ENCODE measurements at regions not wholly inside any gene's neighbourhood (a gene's known extent, or its start where the extent isn't known, plus 50 kb on each side); places are given as distances from the start of the nearest gene placed in this dataset.
"Not testable (repeated sequence)": the region's sequence is repeated elsewhere in the genome, so short reads cannot be mapped to it uniquely, and the experiment has no call there.

DNA sequence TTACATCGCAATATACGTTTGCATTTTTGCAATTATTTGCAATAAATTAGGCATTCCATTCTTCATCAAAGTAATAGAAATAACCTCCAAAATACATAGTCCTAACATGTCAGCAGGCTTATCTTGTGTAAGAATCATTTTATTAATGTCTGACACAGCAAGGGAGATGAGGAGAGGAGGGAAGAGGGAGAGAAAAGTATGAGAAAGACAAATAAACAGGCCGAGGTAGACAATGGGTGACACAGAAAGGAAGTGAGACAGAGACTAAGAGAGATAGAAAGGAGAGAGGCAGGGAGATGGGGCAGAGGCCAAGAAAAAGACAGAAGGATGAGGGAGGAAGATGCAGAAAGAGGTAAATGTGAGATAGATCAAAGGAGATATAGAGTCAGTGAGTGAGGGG lies 50.3 kb upstream of the CYP2B6 start:
- ATAC-seq; H3K4me2 ChIP-seq (ENCODE audit: control insufficient read depth, insufficient read depth); H3K27ac ChIP-seq (ENCODE audit: control insufficient read depth, insufficient read depth); RAD21 ChIA-PET (ENCODE audit: unreplicated experiment); intact Hi-C loops (cut with micrococcal nuclease; ENCODE audit: unreplicated experiment); BruUV-seq (replicated peaks); SMC1A ChIA-PET (ENCODE audit: uncharacterized antibody, unreplicated experiment); CTCF ChIA-PET; in situ Hi-C loops (cut with MboI); H3K9ac ChIP-seq (ENCODE audit: control insufficient read depth, insufficient read depth, low read length); FAIRE-seq; H2AFZ ChIP-seq (ENCODE audit: control insufficient read depth, low read depth, low read length); DNase-seq (ENCODE audit: low read depth, low spot score); H4K20me1 ChIP-seq (ENCODE audit: control insufficient read depth, insufficient read depth); H3K36me3 ChIP-seq (ENCODE audit: control insufficient read depth in 2 of 2, insufficient read depth in 2 of 2, low read length in 1 of 2); H3K4me1 ChIP-seq (ENCODE audit: control insufficient read depth, insufficient read depth, low read length); POLR2A ChIA-PET; H3K4me3 ChIP-seq; H3K27me3 ChIP-seq (replicated peaks in 1 of 2; ENCODE audit: control insufficient read depth in 2 of 2, insufficient read depth in 2 of 2, low read length in 1 of 2); H3K9me3 ChIP-seq (replicated peaks; ENCODE audit: control insufficient read depth, insufficient read depth, low read length); H3K79me2 ChIP-seq (ENCODE audit: control insufficient read depth, insufficient read depth, low read length): not testable (repeated sequence)
- 14% methylated on average over 3 of the region's 3 CpGs for WGBS (ENCODE audit: insufficient coverage, insufficient replicate concordance, low lambda C conversion rate, missing lambda C conversion rate)

DNA sequence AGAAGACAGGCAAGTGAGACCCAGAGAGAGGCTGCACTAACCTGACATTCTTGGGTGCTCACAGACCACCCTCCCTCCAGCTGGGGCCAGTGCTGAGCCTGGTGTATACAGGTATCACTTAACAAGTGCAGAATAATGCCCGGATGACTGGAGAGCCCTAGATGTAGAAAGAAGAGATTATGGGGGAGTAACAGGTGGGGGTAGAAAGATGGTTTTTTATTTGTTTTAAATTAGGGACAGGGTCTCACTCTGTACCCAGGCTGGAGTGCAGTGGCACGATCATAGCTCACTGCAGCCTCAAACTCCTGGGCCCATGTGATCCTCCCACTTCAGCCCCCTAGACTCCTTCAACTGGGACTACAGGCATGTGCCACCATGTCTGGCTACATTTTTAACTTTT lies 53.1 kb upstream of the CYP2B6 start:
- ATAC-seq; H2AFZ ChIP-seq (ENCODE audit: control insufficient read depth, low read depth, low read length); H4K20me1 ChIP-seq (ENCODE audit: control insufficient read depth, insufficient read depth); RAD21 ChIA-PET (ENCODE audit: unreplicated experiment); H3K9ac ChIP-seq (ENCODE audit: control insufficient read depth, insufficient read depth, low read length); H3K4me2 ChIP-seq (ENCODE audit: control insufficient read depth, insufficient read depth); CTCF ChIA-PET; FAIRE-seq; H3K4me3 ChIP-seq; H3K9me3 ChIP-seq (replicated peaks; ENCODE audit: control insufficient read depth, insufficient read depth, low read length); BruUV-seq (replicated peaks); H3K27me3 ChIP-seq (replicated peaks in 1 of 2; ENCODE audit: control insufficient read depth in 2 of 2, insufficient read depth in 2 of 2, low read length in 1 of 2); H3K27ac ChIP-seq (ENCODE audit: control insufficient read depth, insufficient read depth); H3K4me1 ChIP-seq (ENCODE audit: control insufficient read depth, insufficient read depth, low read length); POLR2A ChIA-PET; SMC1A ChIA-PET (ENCODE audit: uncharacterized antibody, unreplicated experiment); in situ Hi-C loops (cut with MboI); H3K79me2 ChIP-seq (ENCODE audit: control insufficient read depth, insufficient read depth, low read length); H3K36me3 ChIP-seq (ENCODE audit: control insufficient read depth in 2 of 2, insufficient read depth in 2 of 2, low read length in 1 of 2); intact Hi-C loops (cut with micrococcal nuclease; ENCODE audit: unreplicated experiment); DNase-seq (ENCODE audit: low read depth, low spot score): not testable (repeated sequence)
- WGBS (ENCODE audit: insufficient coverage, insufficient replicate concordance, low lambda C conversion rate, missing lambda C conversion rate): 4% methylated on average over 2 of the region's 2 CpGs

DNA sequence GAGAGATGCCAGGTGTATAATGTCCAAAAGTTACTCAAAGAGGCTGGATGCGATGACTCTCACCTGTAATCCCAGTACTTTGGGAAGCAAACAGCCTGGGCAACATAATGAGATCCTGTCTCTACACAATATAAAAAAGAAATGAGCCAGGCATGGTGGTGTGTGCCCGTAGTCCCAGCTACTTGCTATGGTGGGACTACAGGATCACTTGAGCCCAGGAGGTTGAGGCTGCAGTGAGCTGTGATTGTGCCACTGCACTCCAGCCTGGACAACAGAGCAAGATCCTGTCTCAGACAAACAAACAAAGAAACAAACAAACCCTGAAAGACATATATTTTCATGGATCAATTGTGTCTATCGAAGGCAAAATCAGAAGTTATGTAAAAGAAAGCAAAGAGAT lies 54.3 kb upstream of the CYP2B6 start:
- ATAC-seq (no peak), FAIRE-seq (no peak), DNase-seq (ENCODE audit: low read depth, low spot score) (no peak)
- Histone ChIP-seq H3K27ac (ENCODE audit: control insufficient read depth, insufficient read depth) (no peak overlapping the region), H3K4me2 (ENCODE audit: control insufficient read depth, insufficient read depth) (no peak overlapping the region), H3K9me3 (replicated peaks; ENCODE audit: control insufficient read depth, insufficient read depth, low read length) (no peaks in the 10 kb centered on the region), H3K4me1 (ENCODE audit: control insufficient read depth, insufficient read depth, low read length) (no peaks in the 10 kb centered on the region), H3K9ac (ENCODE audit: control insufficient read depth, insufficient read depth, low read length) (no peak overlapping the region), H3K27me3 (replicated peaks in 1 of 2; ENCODE audit: control insufficient read depth in 2 of 2, insufficient read depth in 2 of 2, low read length in 1 of 2) (no peaks in the 10 kb centered on the region), H3K36me3 (ENCODE audit: control insufficient read depth in 2 of 2, insufficient read depth in 2 of 2, low read length in 1 of 2) (no peaks in the 10 kb centered on the region), H3K79me2 (ENCODE audit: control insufficient read depth, insufficient read depth, low read length) (no peaks in the 10 kb centered on the region), H2AFZ (ENCODE audit: control insufficient read depth, low read depth, low read length) (no peak overlapping the region), H4K20me1 (ENCODE audit: control insufficient read depth, insufficient read depth) (no peaks in the 10 kb centered on the region), H3K4me3 (no peak overlapping the region)
- in situ Hi-C loops (cut with MboI) (no loop called here), intact Hi-C loops (cut with micrococcal nuclease; ENCODE audit: unreplicated experiment) (no loop called here)
- BruUV-seq (replicated peaks): no TSS peak
- SMC1A ChIA-PET (ENCODE audit: uncharacterized antibody, unreplicated experiment): no interaction called here
- WGBS (ENCODE audit: insufficient coverage, insufficient replicate concordance, low lambda C conversion rate, missing lambda C conversion rate): 20% methylated on average over 3 of the region's 3 CpGs
- POLR2A ChIA-PET: no interaction called here
- RAD21 ChIA-PET (ENCODE audit: unreplicated experiment): no interaction called here
- CTCF ChIA-PET: no interaction called here
- TF ChIP-seq, protein P1, sequence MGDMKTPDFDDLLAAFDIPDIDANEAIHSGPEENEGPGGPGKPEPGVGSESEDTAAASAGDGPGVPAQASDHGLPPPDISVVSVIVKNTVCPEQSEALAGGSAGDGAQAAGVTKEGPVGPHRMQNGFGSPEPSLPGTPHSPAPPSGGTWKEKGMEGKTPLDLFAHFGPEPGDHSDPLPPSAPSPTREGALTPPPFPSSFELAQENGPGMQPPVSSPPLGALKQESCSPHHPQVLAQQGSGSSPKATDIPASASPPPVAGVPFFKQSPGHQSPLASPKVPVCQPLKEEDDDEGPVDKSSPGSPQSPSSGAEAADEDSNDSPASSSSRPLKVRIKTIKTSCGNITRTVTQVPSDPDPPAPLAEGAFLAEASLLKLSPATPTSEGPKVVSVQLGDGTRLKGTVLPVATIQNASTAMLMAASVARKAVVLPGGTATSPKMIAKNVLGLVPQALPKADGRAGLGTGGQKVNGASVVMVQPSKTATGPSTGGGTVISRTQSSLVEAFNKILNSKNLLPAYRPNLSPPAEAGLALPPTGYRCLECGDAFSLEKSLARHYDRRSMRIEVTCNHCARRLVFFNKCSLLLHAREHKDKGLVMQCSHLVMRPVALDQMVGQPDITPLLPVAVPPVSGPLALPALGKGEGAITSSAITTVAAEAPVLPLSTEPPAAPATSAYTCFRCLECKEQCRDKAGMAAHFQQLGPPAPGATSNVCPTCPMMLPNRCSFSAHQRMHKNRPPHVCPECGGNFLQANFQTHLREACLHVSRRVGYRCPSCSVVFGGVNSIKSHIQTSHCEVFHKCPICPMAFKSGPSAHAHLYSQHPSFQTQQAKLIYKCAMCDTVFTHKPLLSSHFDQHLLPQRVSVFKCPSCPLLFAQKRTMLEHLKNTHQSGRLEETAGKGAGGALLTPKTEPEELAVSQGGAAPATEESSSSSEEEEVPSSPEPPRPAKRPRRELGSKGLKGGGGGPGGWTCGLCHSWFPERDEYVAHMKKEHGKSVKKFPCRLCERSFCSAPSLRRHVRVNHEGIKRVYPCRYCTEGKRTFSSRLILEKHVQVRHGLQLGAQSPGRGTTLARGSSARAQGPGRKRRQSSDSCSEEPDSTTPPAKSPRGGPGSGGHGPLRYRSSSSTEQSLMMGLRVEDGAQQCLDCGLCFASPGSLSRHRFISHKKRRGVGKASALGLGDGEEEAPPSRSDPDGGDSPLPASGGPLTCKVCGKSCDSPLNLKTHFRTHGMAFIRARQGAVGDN (IDR thresholded peaks at IDR 0.05): no peak
- TF ChIP-seq, protein P2, sequence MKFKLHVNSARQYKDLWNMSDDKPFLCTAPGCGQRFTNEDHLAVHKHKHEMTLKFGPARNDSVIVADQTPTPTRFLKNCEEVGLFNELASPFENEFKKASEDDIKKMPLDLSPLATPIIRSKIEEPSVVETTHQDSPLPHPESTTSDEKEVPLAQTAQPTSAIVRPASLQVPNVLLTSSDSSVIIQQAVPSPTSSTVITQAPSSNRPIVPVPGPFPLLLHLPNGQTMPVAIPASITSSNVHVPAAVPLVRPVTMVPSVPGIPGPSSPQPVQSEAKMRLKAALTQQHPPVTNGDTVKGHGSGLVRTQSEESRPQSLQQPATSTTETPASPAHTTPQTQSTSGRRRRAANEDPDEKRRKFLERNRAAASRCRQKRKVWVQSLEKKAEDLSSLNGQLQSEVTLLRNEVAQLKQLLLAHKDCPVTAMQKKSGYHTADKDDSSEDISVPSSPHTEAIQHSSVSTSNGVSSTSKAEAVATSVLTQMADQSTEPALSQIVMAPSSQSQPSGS (IDR thresholded peaks at IDR 0.05; ENCODE audit: low read length): no peak
- TF ChIP-seq RAD21 (IDR thresholded peaks at IDR 0.05; ENCODE audit: insufficient read depth, low read depth, low read length) (no peak), MXI1 (IDR thresholded peaks at IDR 0.05; ENCODE audit: low read depth, low read length) (no peak), KLF5 (IDR thresholded peaks at IDR 0.05; ENCODE audit: partially characterized antibody) (no peak), CREB1 (IDR thresholded peaks at IDR 0.05; ENCODE audit: low read depth) (no peak)

All from GM12878 (cell line).